ENCODE measurements at regions not wholly inside any gene's neighbourhood (a gene's known extent, or its start where the extent isn't known, plus 50 kb on each side); places are given as distances from the start of the nearest gene placed in this dataset.

DNA sequence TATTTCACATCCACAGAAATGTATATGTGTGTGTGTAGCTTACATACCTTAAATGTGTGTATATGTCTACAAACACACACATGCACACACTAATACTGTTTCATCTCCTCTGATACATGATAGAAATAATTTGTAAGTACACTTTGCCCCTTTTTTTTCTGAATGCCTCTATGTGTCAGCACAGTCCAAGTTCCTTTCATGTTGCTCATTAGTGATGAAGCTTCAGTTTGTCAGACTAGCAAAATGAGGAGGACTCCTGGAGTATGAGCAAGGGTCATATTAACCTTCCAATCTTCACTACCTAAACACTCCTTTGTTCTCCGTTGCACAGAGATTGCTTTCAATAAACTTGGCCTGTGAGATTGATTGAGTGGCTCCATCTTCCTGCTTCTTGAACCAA, 935.4 kb downstream of the MRPL39 start:
- TF ChIP-seq ZNF121 (tag by site-specific recombination; IDR thresholded peaks at IDR 0.05) = no peak
- TF ChIP-seq, protein P1, sequence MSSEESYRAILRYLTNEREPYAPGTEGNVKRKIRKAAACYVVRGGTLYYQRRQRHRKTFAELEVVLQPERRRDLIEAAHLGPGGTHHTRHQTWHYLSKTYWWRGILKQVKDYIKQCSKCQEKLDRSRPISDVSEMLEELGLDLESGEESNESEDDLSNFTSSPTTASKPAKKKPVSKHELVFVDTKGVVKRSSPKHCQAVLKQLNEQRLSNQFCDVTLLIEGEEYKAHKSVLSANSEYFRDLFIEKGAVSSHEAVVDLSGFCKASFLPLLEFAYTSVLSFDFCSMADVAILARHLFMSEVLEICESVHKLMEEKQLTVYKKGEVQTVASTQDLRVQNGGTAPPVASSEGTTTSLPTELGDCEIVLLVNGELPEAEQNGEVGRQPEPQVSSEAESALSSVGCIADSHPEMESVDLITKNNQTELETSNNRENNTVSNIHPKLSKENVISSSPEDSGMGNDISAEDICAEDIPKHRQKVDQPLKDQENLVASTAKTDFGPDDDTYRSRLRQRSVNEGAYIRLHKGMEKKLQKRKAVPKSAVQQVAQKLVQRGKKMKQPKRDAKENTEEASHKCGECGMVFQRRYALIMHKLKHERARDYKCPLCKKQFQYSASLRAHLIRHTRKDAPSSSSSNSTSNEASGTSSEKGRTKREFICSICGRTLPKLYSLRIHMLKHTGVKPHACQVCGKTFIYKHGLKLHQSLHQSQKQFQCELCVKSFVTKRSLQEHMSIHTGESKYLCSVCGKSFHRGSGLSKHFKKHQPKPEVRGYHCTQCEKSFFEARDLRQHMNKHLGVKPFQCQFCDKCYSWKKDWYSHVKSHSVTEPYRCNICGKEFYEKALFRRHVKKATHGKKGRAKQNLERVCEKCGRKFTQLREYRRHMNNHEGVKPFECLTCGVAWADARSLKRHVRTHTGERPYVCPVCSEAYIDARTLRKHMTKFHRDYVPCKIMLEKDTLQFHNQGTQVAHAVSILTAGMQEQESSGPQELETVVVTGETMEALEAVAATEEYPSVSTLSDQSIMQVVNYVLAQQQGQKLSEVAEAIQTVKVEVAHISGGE (tag by site-specific recombination; conservative IDR thresholded peaks at IDR 0.05; ENCODE audit: low read depth) = no peak
- TF ChIP-seq GLI2 (tag by site-specific recombination; IDR thresholded peaks at IDR 0.05; ENCODE audit: borderline replicate concordance, low read depth) = no peak
- no peak for TF ChIP-seq ZNF521 (tag by site-specific recombination; IDR thresholded peaks at IDR 0.05)
- no peak for TF ChIP-seq MZF1 (tag by site-specific recombination; IDR thresholded peaks at IDR 0.05; ENCODE audit: borderline replicate concordance)
- no peak for TF ChIP-seq ZSCAN16 (tag by site-specific recombination; IDR thresholded peaks at IDR 0.05)
- TF ChIP-seq, protein P2, sequence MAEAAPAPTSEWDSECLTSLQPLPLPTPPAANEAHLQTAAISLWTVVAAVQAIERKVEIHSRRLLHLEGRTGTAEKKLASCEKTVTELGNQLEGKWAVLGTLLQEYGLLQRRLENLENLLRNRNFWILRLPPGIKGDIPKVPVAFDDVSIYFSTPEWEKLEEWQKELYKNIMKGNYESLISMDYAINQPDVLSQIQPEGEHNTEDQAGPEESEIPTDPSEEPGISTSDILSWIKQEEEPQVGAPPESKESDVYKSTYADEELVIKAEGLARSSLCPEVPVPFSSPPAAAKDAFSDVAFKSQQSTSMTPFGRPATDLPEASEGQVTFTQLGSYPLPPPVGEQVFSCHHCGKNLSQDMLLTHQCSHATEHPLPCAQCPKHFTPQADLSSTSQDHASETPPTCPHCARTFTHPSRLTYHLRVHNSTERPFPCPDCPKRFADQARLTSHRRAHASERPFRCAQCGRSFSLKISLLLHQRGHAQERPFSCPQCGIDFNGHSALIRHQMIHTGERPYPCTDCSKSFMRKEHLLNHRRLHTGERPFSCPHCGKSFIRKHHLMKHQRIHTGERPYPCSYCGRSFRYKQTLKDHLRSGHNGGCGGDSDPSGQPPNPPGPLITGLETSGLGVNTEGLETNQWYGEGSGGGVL (tag by site-specific recombination; IDR thresholded peaks at IDR 0.05) = no peak
- no peak for TF ChIP-seq SP2 (tag by site-specific recombination; IDR thresholded peaks at IDR 0.05)
- TF ChIP-seq, protein P3, sequence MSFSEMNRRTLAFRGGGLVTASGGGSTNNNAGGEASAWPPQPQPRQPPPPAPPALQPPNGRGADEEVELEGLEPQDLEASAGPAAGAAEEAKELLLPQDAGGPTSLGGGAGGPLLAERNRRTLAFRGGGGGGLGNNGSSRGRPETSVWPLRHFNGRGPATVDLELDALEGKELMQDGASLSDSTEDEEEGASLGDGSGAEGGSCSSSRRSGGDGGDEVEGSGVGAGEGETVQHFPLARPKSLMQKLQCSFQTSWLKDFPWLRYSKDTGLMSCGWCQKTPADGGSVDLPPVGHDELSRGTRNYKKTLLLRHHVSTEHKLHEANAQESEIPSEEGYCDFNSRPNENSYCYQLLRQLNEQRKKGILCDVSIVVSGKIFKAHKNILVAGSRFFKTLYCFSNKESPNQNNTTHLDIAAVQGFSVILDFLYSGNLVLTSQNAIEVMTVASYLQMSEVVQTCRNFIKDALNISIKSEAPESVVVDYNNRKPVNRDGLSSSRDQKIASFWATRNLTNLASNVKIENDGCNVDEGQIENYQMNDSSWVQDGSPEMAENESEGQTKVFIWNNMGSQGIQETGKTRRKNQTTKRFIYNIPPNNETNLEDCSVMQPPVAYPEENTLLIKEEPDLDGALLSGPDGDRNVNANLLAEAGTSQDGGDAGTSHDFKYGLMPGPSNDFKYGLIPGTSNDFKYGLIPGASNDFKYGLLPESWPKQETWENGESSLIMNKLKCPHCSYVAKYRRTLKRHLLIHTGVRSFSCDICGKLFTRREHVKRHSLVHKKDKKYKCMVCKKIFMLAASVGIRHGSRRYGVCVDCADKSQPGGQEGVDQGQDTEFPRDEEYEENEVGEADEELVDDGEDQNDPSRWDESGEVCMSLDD (tag by site-specific recombination; IDR thresholded peaks at IDR 0.05) = no peak
- no peak for TF ChIP-seq ZFP37 (tag by site-specific recombination; IDR thresholded peaks at IDR 0.05)
- TF ChIP-seq ZFP69B (tag by site-specific recombination; IDR thresholded peaks at IDR 0.05) = no peak
- no peak for TF ChIP-seq ZNF558 (tag by site-specific recombination; IDR thresholded peaks at IDR 0.05)
- TF ChIP-seq ZNF274 (IDR thresholded peaks at IDR 0.05; ENCODE audit: low read length) = no peak
- no peak for TF ChIP-seq ZNF274 (tag by site-specific recombination; IDR thresholded peaks at IDR 0.05; ENCODE audit: borderline replicate concordance)
- TF ChIP-seq ZNF324 (tag by site-specific recombination; IDR thresholded peaks at IDR 0.05) = no peak

Measured in HEK293 (cell line).